Inflammatory macrophage treated with lipopolysaccharide for 1 hour (primary cell): ENCODE measurements at regions not wholly inside any gene's neighbourhood (a gene's known extent, or its start where the extent isn't known, plus 50 kb on each side); places are given as distances from the start of the nearest gene placed in this dataset.

ENCODE experiments used
- DNase-seq, 2 donors: peaks; one replicate each; pipeline ENCODE4 v3.0.0-alpha.2; 2020 to 2022

DNA sequence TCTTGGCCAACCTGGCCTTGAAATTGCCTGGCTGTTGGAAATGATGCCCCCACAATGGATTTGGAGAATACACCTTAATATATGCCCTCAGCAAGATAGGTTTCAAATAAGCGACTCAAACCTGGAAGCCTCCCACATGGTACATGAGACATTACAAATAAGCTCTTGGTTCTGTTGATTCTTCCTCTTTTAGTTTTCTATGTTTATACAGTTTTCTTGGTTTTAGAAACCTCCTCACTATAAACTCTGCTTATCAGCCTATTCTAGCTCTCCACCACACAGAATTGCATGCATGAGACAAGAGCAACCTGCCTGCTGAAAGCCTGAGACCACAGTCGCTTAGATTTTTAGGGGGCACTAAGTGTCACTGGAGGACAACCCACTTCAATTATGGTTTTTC lies 108.8 kb upstream of the PREP start:
- no peak for DNase-seq

DNA sequence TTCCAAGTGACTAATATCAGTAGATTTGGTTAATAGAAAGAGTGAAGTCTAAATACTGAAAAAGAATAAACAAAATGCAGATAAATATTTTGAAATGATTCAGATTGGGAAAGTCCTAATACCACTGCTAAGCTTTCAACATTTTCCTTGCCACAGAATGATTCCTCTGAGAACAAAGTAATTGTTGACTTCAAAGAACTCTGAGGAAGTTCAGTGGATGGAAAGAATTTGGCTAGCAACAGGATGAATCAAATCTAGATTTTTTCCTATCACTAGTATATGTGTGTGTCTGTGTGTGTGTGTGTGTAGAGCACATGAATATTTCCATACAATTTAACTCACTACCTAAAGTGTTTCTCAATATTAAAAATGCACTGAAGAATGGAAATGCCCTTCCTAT lies 107.9 kb upstream of the PREP start:
- no peak for DNase-seq

DNA sequence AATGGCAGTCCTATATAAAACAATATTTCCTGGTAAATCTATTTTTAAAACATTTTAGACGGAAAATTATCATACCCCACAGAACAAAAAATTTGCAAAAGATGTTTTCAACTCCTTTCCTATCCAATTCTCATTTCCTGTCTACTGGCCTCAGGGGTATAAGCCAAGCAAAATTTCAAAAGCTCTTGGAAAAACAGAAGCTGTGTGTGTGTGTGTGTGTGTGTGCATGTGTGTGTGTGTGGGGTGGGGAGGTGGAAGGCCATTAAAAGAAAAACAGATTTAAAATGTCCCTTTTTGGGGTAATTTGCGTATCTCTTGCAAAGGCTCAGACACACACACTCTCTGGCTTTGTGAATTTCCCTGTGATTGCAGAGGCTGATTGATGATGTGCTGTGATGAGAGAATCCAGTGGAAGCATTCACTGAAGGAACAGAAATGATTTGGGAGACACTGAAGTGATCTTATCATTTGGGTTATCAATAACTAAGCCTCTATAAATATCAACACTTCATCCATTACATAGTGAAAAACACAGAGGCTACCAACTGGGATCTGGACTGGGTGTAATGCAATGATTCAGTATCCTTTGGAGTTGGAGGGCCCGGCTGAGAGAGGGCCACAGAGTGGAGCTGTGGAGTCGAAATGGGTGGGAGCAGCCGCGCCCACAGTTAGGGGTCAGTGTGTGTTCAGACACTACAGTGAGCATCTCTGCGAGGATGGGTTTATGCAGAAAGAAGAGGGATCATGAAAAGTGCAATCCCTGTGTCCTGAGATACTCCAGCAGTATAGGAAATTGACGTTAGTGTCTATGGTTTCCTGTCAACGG lies 106.8 kb upstream of the PREP start:
- no peak for DNase-seq

DNA sequence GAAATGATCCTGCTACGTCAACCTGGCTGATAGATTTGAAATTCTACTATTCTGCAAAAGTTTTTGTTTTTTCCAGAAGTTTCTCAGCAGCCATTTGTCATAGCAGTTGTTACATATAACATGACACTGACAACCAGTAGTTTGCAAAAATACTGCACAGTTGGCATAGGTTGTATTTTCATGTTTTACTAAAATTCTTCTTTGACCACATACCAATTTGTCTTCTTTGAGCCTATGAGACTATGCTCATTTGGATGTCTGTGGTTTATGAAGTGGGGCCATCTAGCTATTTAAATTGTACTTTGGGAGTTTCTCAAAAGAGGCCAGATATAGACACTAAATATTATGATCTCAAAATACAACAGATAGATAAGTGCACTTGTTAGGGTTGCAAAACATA lies 104.9 kb upstream of the PREP start:
- no peak for DNase-seq

DNA sequence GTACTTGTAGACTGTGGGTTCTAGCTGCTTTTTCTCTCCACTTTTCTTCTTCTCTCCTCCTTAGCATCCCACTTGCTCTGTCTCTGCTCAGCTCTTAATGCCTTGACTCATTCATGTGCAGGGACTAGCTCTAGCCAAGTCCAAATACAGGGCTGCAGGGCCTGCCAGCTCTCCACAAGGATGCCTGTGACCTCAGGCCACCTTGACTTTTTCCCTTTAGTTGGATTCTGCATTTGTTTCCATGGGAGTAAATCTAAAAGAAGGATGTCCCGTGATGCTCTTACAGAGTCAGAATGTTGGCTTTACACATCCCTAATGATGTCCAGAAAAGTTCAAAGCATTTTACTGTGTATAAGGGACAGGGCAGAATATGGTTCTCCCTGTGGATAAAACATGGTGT lies 101.8 kb upstream of the PREP start:
- DNase-seq, result no peak

DNA sequence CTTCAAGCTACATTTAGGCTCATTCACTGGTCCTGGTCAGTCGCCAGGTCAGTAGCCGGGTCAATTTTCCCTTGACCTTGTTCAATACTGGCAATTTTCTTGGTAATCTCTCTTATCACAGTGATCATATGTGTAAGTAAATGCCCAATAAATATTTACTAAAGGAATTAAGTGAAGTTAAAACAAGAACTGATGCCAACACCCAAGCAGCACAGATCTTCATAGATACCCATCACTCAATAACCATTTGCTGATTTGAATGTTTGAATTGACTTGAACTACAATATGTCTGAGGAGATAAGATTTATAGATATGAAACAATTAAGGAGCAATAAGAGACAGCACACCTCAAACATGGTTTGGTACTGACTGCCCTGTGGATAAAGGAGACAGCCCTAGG lies 100.8 kb upstream of the PREP start:
- no peak for DNase-seq

DNA sequence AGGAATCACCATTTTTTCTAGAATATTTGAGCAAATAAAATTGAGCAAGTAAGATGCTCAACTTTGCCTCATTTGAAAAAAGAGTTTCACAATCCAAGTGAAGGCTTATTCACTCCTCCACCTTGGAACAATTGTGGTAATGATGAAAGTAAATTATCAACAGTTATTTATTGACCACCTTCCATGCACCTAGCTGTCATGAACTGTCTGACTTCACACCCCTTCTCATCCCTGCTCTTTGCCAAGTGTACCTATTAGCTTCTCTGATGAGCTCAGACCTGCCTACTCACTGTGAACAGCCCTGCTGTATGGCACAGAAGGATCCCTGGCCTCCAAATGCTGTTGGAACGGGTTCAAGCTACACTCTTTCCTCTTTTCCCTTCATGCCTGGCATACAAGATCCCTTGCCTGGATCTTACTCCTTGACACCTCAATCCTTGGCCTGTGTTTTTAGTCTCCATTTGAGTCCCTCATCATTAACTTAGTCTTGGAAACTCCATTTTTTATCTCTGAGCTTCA lies 99.0 kb upstream of the PREP start:
- DNase-seq, result no peak

DNA sequence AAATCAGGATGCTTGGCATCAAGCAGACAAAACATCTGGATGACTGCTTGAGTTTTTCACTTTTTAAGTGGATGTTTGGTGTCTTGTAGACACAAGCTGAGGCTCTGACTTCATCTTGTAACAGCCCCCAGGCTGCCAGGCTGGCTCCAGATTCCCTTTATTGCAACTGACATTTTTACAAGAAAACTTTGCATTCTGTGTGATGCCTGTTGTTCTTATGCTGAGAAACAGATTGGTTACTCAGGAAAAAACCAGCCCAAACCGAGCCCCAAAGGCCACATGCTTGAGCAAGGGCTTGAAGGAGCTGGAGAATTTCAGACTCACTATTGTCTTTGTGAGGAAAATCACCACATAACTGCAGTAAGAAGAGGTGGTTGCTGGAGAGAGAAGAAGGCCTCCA lies 98.4 kb upstream of the PREP start:
- DNase-seq, result no peak

DNA sequence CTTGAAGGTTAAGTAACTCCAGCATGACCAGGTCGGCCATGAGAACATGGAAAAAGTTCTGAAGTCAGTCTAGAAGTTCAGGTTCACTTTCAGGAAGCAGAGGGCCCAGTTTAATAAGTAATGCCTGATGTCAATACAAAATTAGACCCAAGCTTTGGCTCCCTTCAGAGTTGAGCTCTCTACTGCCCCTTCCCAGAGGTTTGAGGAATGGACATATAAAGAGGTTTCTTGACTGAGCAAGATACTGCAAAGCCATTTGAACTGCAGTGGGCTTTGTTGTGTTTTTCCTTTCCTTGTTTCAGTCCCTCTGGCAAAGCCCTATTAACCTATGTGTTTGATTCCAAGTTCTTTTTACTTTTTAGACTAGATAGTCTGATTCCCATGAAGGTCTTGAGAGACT lies 97.8 kb upstream of the PREP start:
- no peak for DNase-seq

DNA sequence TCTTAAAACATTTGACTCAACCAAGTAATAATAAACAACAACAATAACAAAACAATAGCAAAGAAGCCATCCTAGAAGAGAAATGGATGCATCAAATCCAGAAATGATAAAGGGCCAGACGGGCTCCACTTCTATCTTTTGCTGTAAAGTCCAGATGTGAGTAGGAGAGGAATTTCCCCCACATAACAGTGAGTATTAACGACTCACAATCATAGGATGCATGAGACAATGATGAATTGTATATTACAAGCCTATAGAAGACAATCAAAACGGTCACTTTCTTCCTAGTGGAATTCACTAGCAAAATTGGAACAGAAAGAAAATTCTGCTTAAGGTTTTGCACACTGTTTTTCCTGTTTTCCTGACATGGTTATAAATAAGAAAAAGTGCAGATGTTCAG lies 97.0 kb upstream of the PREP start:
- peak; percentile 20 to 63 for DNase-seq

DNA sequence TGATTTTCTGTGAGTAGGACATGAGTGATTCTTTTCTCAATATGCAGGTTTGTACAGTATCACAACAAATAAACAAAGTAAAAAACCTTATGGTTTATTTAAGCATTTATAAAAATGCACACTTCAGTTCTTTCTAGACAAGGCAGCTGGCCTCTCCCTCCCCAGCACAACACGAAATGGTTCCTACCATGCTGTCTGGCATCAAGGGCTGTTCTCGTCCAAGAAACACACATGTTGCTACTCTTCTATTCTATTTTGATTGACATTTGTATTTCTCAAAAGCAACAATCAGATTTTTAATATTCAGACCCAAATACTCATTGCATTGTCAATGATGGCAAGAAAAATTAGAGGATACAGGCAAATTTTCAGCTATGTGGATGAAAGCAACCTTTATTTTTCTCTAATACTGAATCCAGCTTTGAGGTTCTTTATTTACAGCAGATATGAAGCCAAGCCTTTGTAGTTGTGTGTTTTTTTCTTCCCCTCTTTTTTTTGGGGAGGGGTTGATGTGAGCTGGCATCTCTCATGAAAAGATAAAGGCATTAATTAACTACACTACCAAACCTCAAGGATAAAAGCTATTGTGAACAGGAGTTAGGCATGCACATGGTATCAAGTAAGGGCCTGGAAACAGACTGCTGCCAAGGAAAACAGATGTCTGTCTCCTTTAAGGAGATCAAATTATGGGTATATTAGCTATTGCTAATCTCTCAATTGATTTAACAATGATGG lies 96.4 kb upstream of the PREP start:
- no peak for DNase-seq

DNA sequence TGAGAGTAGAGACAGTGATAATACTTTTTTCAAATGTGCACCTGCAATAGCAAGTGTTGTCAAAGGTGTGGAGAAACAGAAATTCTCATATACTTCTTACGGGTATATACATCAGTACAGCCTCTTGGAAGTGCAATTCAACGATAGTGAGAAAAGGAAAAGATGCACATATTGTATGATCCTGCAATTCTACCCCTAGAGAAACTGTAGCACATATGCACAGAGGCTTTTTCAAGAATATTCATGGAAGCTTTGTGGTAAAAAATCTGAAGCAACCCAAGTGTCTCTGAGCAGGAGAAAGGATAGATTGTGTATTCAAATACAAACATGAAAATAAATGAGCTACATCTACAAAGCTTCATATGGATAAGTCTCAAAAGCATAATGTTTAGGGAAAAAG lies 94.7 kb upstream of the PREP start:
- no peak for DNase-seq

DNA sequence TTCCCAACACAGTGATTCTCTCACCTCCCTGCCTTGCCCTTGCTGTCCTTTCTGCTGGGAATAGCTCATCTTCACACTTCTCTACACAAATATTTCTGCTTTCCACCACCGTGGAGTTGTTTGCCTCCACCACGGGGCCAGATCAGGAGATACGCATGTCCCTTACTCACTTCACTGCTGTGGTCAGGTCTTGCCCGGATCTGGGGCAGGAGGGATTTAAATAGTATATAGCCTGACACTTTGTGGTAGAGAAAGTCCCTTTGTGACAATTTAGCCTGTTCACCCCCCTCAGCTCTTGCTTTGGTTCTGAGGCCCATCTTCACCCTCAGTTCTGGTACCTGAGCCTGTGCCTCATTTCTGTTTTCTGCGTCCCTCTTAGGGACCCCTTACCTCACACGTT lies 92.6 kb upstream of the PREP start:
- DNase-seq, result no peak

DNA sequence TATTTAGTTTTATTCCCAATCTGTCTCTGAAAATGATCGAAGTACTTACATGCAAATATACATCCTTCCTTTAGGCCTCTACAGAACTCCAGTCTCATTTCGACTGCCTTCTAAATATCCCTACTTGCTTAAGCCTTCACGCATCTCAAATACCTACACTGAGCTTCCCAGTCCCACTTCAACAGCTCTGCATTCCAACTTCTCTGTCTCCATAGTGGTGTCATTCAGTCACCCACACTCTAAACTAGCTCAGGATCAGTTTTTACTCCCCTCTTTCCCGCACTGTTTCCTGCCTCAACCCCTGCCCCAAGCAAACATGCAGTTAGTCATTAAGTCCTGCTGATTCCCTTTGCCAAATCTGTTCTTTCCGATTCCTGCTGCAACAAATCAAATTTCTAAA lies 91.8 kb upstream of the PREP start:
- DNase-seq, result no peak

DNA sequence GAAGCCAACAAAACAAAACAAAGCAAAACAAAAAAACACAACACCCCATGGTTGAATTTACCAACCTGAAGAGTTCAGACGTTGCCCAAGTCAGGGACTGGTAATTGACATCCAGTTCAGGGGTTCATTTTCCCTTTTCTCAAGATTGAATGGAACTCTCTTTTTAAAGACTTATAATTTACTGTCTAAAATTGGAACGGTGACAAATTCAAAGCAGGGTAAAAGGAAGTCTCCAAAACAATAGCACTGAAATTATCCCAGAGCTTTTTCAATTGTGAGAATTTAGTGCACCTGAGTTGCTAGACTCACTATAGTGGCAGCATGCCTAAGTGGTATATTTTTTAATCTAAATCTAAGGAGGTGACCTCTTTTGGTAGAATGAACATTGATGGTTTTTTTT lies 90.9 kb upstream of the PREP start:
- DNase-seq, result no peak

DNA sequence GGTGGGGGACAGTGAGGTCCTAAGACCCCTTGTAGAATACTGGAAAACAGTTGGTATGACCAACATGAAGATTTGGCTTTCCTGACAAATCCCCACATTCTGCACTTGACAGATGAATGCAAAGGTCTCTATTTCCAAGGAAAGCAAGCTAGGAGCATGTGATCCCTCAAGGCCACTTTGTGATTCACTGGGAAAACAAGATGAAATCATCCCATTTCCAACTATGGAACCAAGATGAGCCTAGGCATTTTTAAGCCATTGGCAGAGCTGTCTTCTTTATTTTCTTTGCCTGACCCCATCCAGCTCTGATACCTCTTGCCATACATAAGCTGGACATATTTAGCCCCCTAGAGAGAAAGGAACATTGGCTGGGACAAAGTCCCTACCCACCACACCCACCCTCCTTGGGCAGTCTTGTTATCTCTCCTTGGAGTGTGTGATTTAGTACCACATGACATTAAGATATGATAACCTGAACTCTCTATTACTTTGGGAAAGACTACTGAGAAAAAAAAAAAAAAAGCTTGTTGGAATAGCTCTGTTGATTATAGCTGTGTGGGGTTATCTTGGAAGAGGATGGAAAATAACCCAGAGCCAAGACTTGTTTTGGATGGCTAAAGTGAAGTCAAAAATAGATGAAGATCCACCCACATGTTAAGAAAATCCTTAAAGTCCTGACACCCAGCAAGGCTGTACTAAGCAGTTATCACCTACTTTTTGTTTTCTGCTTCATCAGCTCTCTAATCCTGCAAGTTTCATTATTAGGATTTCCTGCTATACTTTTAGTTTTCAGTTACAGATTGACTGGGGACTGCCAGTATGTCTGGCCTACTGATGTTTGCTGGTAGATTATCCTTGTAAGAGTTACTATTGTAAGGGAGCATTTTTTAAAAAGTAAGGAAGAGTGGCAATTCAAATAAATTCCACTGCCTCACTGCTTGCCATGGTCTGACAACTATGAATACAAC lies 90.1 kb upstream of the PREP start:
- no peak for DNase-seq

DNA sequence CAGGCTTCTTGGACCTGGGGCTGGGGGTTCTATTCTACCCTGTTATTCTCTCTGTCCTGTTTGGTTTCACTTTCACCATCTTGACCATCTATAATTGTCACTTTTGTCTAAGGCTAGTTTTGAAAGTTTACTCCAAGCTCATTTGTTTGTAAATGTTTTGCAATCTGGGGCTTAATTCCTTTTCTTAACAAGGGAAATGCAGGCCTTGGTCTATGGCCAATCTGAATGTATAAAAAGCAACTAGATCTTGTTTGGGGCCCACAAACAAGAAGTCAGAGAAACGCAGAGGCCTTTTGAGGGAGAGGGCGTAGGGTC lies 86.3 kb upstream of the PREP start:
- peak; percentile 75 to 84 for DNase-seq

DNA sequence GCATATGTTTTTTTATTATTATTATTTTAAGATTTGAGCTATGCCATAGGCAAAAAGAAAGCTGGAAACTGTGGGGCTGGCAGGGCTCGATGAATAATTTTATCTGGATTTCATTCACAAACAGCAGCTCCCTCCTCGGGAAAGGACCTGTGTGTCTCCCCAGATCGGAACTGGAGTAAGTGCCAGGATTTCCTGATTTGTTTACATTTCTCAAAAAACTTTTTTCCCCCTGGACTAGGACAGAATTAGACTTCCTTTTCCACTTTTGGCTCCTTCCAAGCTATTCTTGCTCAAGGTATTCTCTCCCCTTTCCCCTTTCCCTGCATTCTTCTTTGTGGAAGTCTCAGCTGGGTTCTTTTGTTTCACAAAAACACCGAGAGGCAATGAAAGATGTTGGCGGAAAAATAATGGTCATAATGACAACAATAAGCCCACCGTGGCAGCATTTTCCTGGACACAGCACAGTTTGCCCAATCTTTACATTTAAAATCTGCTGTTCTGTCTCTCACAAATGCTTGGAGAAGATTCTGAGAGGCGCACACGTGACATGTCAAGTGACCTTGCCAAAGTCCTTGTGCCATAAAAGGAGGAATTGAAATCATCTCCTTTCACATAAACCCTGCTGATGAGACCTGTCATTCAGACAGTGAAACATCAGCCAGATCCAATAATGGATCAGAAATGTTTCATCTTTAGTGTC lies 85.8 kb upstream of the PREP start:
- DNase-seq, result no peak

DNA sequence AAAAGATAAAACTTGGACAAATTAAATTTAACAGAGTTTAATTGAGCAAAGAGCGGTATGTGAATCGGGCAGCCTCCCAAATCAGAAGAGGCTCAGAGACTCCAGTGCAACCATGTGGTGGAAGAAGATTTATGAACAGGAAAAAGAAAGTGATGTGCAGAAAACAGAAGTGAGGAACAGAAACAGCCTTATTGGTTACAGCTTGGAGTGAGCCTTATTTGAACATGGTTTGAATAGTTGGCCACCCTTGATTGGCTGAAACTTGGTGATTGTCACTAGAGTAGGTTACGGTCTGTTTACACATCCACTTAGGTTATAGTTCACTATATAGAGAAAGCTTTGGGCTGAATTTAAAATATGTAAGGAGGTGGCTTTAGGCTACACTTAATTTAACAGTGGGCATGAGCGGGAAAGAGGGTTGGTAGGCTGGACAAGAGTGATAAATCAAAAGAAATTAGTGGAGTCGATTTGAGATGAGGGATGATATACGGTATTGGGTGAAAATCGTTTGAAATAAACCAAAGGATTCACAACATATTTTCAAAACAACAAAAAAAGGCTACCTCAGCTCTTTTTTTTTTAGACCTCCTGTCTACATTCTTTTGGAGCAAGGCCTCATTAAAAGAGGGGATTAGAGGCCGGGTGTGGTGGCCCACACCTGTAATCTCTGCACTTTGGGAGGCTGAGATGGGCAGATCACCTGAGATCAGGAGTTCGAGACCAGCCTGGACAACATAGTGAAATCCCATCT lies 84.3 kb upstream of the PREP start:
- DNase-seq, result no peak

DNA sequence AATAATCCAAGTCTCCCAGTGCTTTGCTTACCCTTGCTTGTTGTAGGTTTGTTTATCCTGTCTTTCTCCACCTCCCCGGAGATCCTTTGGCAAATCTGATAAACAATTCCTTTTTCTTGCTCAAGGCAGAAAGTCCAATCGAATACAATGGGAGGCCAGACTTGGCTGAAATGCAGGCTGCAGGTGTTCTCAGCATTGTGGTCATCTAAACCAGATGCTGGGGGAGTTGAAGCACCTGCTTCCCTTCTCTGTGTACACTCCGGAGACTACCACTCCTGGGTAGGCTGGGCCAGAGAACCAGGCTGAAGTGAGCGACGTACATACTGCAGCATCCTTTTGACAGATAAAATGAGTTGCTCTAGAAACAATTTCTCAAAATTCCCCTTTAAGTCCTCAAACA lies 82.6 kb upstream of the PREP start:
- DNase-seq, result no peak

DNA sequence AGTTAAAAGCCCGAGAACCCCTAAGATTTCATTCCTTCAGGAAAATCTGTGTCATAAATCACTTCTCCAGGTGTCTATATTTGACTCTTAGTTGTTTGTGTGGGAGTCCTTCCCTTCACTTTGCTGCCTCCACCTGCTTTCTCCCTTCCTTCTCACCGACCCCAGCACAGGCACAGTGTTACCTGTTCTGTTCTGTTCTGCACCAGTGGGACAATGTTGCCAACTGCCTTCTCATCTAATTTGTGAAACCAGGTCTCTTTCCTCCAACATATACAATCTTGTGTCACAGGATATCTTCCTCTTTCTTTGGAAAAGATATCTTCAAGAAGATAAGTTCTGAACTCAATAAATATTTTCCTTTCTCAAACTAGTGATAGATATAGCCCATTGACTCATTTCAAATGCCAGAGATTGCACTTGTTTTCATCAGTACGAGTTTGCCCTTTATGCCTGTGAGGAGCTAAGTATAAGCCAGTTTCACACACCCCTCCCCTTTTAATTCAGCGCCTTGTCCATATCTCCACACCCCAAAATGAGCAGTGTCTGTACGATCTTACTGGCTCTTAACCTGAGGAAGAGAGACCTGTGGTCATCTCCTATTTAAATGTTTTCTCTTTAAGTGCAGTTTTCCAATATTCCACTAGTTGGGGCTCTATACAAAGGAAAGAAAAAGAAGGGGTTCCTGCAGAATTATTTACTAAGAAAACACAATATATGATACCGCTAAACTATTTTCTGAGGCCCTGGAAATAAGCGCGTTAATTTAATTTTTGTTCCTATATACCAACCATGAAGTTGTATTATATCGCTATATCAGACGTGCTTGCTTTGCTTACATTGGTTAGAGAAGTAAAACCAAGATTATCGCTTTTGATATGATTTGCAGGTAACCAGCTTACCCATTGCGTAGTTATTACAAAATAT lies 81.6 kb upstream of the PREP start:
- DNase-seq, result peak; percentile 34 to 91
